Vagina (tissue), 2 donors: ENCODE measurements at regions not wholly inside any gene's neighbourhood (a gene's known extent, or its start where the extent isn't known, plus 50 kb on each side); places are given as distances from the start of the nearest gene placed in this dataset.

Experiments
- CTCF ChIP-seq, 3 experiments: fragments of 450-650 bp in 2 of 3; fragments of 200-600 bp in 1 of 3; sonication (generic) in 1 of 3; IDR thresholded peaks; one replicate each; pipeline ENCODE4 v1.5.1; 2017 to 2019; ENCODE audit warnings: antibody characterized with exemption in 3 of 3, mild to moderate bottlenecking in 2 of 3, moderate library complexity in 2 of 3
- POLR2A ChIP-seq, 2 donors: fragments of 450-650 bp; IDR thresholded peaks; one replicate each; pipeline ENCODE4 v1.6.1; 2017; ENCODE audit warnings: antibody characterized with exemption in 2 of 2, mild to moderate bottlenecking in 2 of 2, moderate library complexity in 2 of 2
- POLR2AphosphoS5 ChIP-seq, 2 donors: sonication (generic); formaldehyde crosslinking; IDR thresholded peaks; one replicate each; pipeline ENCODE4 v1.9.0; 2017; ENCODE audit warnings: antibody characterized with exemption in 2 of 2, mild to moderate bottlenecking in 2 of 2, low read depth in 1 of 2; ENCODE audit not compliant: insufficient read depth in 1 of 2

- TF ChIP-seq POLR2AphosphoS5 (IDR thresholded peaks at IDR 0.05; ENCODE audit: insufficient read depth in 1 of 2, low read depth in 1 of 2) (no peak), POLR2A (IDR thresholded peaks at IDR 0.05) (no peak), CTCF (IDR thresholded peaks at IDR 0.05) (no peak)
These were observed 77.2 kb upstream of the OBI1 start for GRCh38 chr13:78736142-78736541.
